CD4-positive, alpha-beta T cell treated with Interleukin-4 for 4 hours (primary cell): ENCODE measurements at regions not wholly inside any gene's neighbourhood (a gene's known extent, or its start where the extent isn't known, plus 50 kb on each side); places are given as distances from the start of the nearest gene placed in this dataset.
"Not testable (repeated sequence)": the region's sequence is repeated elsewhere in the genome, so short reads cannot be mapped to it uniquely, and the experiment has no call there.

ENCODE experiments used
- DNase-seq: peaks from one replicate; pipeline ENCODE4 v3.0.0-alpha.2; 2020

DNA sequence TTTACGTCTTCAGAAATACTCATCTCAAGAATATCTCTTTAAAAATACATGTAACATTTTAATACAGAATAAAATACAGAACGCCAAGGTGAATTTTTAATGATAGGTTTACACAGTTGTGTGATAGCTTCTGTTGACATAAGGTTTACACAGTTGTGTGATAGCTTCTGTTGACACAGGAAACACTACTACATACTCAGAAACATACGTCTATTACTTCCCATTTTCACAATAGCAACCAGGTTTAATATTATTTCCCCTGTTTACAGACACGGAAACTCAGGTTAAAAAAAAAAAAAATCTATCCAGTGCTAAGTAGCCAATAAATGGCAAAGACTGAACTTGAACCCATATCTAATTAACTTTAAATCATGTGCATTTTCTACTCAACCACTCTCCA is 571.2 kb downstream of the LIG4 start:
- DNase-seq = no peak

DNA sequence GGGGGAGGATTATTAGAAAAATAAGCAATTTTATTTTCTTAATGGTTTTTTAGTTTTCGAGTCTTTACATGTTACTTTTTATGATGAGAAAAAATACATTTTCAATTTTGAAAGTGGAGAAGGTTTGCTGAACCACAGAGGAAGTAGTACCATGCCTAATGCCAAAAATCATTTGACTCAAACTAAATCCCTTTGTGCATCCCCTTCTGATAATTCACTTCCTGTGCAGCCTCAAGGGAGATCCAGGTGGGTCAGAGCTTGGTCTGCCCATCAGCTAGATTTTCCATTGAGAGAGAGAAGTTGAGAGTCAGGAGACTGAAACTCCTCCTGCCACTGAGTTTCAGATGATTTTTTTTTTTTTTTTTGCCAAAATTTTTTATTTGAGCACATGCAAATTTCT is 571.7 kb downstream of the LIG4 start:
- DNase-seq = no peak

DNA sequence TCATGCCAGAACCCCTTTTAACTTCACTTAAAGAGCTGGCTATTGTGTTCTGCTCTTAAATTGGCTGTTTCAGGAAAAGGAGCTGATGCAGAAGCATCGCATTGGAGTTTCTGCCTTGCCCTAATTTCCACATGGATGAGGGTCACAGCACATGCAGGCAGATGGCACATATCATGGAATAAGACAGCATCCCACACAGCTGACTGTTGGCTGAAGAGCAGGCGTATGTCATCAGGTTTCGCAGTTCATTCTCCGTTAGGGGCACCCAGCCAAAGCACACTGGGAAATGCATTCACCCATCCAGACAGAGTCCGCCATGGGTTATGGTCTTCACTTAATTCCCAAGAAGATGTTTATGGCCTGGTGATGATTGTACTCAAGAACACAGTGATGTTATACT is 572.5 kb downstream of the LIG4 start:
- no peak for DNase-seq

DNA sequence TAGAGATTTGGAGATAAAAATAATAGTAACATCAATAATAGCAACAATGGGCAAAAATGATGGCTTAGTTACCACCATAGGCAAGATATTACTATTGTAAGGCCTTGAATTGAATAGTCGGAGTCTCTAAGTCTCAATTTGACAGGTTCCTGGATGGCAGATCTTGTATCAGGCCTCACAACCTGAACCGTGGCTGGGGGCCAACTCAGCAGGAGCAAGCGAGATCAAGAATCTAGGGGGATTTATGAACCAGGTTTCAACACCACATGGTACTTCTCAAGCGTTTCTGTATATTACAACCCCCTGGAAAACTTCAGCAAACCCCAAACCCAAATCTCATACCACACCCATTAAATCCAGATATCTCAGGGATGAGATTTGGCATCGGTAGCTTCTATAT is 573.8 kb downstream of the LIG4 start:
- no peak for DNase-seq

DNA sequence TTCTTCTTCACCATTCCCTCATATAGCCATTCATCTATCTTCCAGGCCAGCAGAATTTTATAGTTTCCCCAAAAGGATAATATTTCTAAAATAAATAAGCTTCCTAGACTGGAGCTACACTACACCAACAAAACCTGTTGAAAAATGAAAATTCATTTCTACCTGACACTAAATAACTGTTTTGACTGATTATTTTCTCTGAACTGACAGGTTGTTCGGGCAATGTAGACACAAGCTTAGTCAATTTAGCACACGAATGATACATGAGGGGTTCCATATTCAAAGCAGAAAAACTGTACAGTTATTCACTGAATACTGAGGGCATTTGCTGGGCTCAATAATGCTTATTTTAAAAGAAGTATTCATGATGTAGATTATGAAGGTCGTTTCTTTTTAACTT is 589.7 kb downstream of the LIG4 start:
- no peak for DNase-seq

DNA sequence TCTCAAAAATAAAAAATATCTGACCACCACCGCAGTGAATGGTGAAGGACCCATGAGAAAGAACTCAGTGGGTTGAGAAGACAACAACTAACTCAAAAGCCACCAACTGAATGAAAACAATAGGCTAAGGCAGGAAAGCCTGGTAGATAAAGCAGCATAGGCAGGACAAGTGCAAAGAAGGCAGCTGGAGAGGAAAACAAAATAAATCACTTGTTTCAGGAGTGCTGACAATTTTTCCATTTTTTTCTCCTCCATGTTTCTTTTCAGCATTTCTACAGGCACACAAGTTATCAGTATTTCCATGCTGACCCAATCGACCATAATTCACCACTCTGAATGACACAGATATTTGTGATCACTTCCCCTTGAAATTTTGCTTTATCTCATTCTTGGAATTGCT is 597.8 kb downstream of the LIG4 start:
- DNase-seq = no peak

DNA sequence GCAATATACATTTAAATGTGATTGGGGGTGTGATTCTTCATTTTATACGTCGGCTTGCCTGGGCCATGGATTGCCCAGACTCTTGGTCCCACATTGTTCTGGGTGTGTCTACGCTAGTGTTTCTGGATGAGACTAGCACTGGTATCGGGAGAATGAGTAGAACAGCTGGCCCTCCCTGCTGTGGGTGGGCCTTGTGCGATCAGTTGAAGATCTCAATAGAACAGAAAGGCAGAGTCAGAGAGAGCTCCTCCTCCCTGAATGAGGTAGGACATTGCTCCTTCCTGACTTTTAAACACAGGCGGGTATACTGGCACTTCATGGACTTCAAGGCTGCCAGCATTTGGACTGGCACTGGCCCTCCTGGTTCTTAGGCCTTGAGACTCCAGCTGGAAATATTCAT is 603.0 kb downstream of the LIG4 start:
- no peak for DNase-seq

DNA sequence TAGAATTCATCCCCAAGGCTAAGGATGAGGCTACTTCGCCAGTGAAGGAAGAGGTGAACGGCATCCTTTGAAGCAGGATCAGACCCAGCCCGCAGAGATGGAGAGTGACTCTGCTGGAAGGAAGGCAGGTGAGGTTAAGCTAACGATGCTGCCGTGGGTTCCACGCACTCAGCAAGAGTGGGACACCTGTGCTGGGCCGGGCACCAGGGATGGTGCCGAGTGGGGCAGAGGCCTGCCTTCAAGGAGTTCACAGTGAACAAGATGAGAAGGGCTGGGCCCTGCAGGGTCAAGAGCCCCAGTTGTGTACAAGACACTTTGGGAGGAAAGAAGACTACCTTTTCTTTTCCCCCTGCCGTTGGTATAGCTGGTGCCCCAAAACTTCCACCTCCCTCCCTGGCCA is 606.6 kb downstream of the LIG4 start:
- no peak for DNase-seq

DNA sequence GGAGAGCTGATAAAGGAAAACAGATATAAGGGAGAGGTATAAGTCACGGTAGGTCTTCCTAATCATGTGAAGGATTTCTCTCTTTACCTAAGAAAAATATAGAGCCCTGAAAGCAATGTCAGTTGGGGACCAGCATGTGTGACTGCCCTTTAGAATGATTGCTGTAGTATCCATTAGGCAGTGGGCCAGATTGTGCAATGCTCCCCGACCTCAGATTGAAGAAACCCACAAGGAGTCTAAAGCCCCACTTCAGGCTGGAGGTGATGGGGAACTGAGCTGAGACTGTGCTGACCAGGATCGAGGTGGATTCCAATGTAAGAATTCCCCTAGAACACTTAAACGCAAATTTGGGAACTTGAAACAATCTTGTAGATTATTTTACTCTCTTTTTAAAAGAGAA is 614.4 kb downstream of the LIG4 start:
- DNase-seq = no peak

DNA sequence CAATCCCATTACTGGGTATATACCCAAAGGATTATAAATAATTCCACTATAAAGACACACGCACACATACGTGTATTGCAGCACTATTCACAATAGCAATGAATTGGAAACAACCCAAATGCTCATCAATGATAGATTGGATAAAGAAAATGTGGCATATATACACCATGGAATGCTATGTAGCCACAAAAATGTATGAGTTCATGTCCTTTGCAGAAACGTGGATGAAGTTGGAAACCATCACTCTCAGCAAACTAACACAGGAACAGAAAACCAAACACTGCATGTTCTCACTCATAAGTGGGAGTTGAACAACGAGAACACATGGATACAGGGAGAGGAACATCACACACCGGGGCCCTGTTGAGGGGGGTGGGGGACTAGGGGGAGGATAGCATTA is 619.0 kb downstream of the LIG4 start:
- DNase-seq = not testable (repeated sequence)

DNA sequence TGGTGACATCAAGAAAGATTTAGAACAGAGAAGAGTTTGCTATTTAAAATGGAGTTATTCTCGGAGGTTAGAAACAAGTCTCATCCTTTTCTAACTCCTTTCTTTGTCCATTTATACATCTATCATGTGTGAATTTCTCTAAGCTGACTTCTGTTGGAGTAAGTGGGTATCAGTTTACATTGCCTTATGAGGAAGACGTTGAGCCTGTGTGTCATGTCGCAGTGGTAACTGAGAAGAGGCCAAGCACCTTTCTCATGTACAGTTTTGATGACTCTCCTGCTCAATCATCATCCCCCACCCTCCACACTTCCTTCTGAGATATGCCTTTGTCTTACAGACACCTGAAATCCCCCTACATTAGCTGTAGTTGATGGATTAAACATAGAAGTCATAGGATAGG is 624.8 kb downstream of the LIG4 start:
- no peak for DNase-seq

DNA sequence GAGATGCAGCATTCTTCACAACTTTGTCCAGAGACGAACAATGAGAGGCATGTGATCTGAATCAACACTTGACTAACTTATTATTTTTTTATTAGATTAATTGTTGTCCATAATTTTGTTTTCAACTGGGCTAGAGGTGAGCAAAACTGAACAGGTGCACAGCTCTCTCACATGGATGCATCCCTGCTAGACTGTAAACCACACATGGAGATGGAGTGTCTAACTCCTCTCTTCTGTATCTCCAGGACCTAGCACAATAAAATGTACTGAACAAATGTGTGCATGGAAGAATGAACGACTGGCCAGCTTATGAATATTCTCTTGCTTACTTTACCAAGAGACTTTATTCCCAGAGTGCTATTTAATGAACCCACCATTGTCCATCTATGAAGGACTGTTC is 627.7 kb downstream of the LIG4 start:
- no peak for DNase-seq

DNA sequence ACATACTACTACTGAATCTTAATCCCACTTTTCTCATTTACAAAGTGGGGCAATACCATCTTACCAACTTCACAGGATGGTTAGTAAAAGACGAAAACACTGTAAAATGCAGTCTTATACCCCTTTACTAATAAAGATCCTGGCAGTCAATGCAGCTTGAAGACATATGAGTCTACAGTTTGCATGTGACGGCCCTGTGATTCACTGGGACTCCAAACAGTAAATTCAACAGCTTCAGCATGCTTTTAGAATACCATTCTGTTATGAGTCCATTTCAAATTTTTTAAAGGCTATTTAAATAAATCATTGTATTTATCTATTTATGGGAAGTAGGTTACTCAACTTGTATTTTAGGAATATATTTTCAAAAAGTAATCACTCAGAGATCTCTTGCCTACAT is 629.1 kb downstream of the LIG4 start:
- no peak for DNase-seq

DNA sequence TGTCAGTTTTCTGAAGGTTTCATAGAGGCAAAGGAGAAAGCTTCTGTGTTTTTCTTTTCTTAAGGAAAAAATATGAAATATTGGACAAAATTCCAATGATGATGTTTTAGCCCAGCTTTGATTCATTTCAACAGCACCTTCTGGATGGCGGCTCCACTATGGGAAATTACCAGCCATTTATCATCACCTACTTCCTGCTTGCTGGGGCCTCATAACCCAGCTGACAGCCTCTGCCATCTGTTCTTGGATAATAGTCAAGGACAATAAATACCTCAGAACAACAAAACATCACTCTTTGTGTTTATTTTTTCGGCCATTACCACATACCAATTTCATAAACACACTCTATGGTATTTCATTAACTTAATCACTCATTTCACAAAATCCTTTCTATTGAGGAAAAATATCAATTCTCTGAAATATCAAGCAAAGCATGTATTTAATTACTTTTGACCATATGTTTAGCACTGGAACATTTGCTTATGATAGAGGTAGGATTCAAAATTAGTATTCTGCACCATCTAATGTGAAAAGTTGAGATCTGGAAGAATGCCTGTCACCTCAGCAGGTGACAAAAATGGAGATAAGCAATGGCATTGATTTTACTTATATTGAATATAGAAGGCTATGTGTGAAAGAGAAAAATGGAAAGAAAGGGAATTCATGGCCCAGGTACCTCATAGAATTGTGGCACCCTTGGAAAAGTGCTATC is 629.7 kb downstream of the LIG4 start:
- DNase-seq = no peak

DNA sequence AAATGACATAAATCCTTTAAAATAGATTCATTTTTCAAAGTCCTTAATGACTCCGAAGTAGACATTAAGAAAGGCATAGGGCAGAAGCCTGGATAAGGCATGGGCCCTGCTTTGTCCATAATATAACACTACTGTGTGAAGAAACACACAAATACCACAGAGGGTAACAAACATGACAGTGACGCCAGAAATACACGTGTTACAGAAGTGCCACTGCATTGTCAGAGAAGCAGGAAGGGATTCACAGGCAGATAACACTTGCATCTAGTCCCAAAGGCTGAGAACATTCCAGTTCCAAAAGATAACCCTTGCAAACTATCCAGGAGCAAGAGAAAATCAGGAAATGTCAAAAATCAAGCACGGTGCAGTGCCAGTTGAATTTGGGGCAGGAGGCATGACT is 633.2 kb downstream of the LIG4 start:
- DNase-seq = no peak

DNA sequence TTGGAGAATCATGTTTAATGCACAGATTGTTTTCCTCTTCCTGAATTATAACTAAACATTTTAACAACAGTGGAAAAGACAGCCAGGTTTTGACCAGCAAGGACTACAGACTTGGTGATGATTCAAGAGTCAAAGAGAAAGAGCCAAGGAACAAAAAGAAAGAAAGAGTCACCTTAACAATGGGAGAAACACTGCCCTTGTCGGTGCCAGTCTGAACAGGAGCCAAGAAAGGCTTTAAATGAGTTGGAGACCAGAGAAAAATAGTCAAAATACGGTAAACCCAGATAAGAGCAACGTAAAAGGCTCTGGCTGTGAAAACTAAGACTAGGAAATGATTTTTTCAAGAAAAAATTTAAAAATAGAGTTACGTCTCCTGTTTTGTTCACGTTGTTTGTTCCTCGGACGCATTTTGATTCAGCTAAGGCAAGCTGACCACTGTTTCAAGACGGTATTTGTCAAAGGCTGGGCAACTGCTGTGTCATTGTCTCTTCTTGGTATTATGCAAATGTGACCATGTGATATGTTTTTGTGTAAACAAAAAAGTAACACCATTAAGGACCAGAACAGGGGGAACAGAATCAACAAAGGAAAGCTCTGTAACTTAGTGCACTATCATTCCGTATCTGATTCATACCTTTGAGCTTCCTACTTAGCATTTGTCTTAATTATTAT is 634.5 kb downstream of the LIG4 start:
- no peak for DNase-seq

DNA sequence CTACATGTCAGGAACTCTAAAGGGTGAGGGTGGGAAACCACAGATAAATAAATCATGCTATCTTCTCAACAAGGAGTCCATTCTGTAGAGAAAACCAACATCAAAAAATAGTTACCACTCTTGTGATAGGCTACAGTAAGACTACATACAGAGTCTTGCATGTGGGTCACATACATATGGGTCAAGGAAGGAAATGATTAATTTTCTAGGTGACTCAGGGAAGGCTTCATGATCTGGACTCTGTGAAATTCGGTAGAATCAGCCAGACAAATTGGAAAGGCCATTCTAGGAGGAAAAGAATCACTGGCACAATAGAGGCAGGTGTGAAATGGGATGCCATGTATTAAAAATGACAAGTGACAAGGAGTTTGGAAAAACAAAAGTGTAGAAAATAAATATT is 638.9 kb downstream of the LIG4 start:
- DNase-seq = no peak

DNA sequence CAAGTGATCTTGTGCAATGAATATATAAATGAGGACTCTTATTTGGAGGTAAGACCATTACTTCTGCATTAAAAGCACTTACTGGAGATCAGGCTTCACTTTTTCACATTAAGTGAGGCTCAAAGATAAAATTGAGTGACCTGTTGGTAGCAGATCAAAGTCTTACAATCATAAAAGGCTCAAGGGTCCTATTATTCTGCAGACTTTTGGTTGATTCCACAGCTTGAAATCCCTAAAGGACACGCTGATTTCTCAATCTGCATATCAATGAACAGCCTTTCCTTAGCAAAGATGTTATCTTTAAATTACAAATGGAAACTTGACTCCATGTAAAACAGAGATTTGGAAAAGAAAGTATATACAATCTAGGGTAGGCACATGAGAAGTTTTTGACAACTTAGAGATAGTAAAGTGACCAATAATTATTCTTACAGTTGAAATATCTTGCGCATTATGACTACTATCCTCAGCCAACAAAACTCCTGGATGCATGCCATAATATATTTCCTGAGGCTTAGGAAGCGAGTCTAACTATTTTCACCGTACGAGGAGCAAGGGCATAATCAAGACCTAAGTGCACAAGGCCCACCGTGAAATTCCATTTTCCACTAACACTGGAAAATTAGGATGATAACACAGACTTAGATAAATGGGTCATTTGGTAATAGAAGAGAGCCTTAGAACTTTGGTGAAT is 640.7 kb downstream of the LIG4 start:
- no peak for DNase-seq

DNA sequence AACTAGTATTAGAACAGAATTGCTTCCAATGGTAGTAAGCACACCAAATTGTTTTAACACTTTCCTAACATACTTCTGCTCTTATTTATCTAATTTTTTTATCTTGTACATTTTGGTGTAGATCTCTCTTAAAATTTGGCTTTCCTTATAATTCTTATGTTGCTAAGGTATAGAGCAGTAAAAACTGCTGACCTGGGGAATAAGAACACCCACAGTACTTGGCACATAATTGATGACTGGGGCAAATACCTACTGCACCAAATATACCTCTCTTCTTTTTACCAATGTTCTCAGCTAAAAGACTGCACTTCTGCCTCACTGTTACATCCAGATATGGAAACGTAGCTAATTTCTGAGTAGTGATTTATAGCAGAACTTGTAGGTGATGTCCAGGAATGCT is 642.2 kb downstream of the LIG4 start:
- no peak for DNase-seq

DNA sequence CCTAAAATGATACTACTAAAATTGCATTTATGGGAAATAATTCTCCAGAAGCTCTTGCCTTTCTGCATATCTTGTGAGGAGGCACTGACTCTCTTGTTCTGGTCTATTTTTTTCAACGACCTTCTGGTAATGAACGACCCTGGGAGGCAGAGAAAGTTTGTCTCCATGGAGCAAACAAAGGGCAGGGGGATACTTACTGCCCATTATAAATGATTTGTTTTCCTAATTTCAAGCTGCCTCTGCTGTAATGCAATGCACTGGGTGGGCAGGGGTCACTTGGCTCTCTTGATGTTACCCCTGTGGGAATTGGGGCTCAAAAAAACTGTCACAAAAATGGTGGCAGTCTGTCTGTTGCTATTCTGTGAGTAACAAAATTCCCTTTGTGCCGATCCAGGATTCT is 643.2 kb downstream of the LIG4 start:
- DNase-seq = no peak

DNA sequence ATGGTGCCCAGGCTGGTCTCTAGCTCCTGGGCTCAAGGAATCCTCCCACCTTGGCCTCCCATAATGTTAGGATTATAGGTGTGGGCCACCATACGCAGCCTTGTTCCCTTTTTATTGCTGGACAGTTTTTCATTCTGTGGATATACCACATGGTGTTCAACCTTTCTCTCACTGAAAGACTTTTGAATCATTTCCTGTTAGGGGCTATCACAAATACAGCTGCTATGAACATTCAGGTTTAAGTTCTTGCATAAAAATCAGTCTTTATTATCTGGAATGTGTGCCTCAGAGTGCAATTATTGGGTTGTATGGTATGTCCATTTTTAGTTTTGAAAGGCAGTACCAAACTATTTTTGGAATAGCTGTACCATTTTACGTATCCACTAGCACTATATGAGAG is 647.2 kb downstream of the LIG4 start:
- no peak for DNase-seq

DNA sequence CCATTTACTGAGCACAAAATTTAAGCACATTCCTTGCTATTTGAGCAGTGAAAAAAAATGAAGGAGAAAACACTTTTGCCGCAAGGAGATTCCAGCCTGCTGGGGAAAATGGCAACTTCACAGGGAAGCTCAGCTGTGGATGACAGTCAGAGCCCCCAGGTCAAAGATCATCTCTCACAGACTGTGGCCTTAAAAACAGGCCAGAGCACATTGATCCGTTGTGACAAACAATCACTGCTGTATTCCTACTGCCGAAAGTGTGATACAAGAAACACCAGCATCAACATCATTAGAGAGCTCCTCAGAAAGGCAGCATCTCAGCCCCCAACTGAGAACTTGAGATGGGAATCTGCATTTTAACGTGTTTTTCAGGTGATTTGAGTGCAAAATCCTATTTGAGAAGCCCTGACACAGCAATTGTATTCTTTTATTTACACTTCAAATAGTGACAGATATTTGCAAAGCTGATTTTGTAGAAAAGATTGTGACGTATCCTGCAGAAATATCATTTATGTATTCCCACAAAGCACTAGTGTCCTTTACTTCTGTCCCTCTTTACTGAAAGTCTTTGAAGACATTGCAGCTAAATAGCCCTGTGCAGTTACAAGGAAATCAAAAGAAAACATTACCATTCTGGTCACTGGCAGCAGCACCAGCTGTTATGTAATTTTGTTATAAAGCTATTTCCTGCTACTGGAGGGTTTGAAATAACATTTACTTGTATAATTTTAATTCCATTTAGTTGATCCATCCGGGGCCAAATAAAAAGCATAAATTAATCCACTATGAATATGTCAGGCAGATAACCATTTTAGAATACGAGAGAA is 652.0 kb downstream of the LIG4 start:
- no peak for DNase-seq

DNA sequence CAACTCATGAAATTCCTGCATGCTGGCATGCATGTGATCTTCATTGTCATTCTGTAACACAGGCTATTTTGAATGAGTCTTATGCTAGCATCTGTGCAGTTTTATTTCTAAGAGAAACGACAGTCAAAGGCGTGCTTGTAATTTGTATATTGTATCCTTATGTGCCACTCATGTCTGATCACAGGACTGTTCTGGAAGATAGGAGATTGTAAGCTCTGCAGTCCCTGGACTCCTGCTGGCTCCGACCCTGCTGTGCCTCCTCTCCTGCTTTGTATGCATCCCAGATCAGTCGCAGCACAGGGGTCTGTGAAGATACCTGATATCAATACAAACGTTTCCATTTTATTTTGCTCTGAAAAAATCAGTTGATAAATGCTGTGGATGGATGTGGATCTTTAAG is 653.1 kb downstream of the LIG4 start:
- DNase-seq = no peak

DNA sequence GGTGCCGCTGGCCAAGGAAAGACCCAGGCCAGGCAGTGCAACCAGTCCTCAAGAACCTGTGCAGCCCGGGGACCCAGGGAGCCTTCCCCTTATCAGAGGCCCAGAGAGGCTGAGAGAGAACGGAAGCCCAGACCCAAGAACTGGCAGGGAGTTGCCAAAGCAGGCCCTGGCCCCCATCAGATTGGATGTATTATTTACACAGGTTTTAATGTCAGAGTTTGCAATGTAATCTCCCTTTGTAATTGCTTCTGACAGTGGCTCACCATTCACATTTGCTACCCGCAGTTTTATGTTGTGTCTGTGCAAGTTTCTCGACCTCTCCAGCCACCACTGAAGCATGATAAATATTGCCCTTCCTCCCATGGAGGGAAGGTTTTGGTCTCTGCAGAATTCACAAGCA is 660.9 kb downstream of the LIG4 start:
- no peak for DNase-seq
